Lower leg skin (tissue), 4 donors: ENCODE measurements at regions not wholly inside any gene's neighbourhood (a gene's known extent, or its start where the extent isn't known, plus 50 kb on each side); places are given as distances from the start of the nearest gene placed in this dataset.

ENCODE experiments used
- DNase-seq, 2 donors: peaks; one replicate each; pipeline ENCODE4 v3.0.0-alpha.2; 2019; ENCODE audit warnings: low spot score in 2 of 2
- H3K4me3 ChIP-seq: fragments of 200-600 bp; sonication (generic); 2 replicates; pipeline ENCODE4 v1.5.1; 2017; ENCODE audit warnings: mild to moderate bottlenecking, low read depth; ENCODE audit not compliant: poor library complexity, severe bottlenecking
- POLR2A ChIP-seq, 2 donors: fragments of 450-650 bp; IDR thresholded peaks; one replicate each; pipeline ENCODE4 v1.6.1; 2016 to 2017; ENCODE audit warnings: antibody characterized with exemption in 2 of 2, mild to moderate bottlenecking in 1 of 2, moderate library complexity in 1 of 2
- WGBS, 2 donors: methylation state at CpG; one replicate each; pipeline ENCODE4 v1.1.5; 2018; 5-methylcytosine and 5-hydroxymethylcytosine counted together
- intact Hi-C: fragments of 100-400 bp; cut with DNase I; formaldehyde crosslinking; loops from one replicate; pipeline ENCODE4 v1.15.0; 2023; ENCODE audit warnings: low total_unique reads
- TF ChIP-seq, protein P1 (sequence below), 3 donors: fragments of 450-650 bp; IDR thresholded peaks; one replicate each; pipeline ENCODE4 v1.5.1; 2016; ENCODE audit warnings: antibody characterized with exemption in 3 of 3, mild to moderate bottlenecking in 3 of 3, moderate library complexity in 2 of 3

DNA sequence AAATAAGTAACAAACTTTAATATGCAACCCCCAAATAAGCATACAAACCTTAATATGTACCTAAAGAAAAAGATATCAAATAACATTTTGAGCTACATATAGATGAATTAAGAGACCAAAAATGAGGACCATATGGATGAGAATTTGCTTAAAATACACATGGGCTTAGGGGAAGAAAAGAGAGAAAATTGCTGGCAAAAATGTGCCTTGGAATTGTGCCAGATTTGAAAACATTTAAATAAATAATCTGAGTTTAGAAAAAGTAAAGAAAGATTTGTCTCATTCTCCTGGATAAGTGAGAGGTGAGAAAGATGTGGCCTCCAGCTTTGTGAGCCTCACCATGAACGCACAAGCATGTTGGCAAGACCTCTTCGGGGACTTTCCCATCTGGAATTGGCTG, 372.6 kb downstream of the SOX11 start:
- intact Hi-C loops = no loop called here
- DNase-seq = no peak
- H3K4me3 ChIP-seq = no peak overlapping the region
- TF ChIP-seq, protein P1, sequence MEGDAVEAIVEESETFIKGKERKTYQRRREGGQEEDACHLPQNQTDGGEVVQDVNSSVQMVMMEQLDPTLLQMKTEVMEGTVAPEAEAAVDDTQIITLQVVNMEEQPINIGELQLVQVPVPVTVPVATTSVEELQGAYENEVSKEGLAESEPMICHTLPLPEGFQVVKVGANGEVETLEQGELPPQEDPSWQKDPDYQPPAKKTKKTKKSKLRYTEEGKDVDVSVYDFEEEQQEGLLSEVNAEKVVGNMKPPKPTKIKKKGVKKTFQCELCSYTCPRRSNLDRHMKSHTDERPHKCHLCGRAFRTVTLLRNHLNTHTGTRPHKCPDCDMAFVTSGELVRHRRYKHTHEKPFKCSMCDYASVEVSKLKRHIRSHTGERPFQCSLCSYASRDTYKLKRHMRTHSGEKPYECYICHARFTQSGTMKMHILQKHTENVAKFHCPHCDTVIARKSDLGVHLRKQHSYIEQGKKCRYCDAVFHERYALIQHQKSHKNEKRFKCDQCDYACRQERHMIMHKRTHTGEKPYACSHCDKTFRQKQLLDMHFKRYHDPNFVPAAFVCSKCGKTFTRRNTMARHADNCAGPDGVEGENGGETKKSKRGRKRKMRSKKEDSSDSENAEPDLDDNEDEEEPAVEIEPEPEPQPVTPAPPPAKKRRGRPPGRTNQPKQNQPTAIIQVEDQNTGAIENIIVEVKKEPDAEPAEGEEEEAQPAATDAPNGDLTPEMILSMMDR (IDR thresholded peaks at IDR 0.05) = no peak
- no peak for TF ChIP-seq POLR2A (IDR thresholded peaks at IDR 0.05)
- whole genome bisulfite sequencing, 2 donors = 67 to 74% methylated on average over 2 of the region's 2 CpGs

DNA sequence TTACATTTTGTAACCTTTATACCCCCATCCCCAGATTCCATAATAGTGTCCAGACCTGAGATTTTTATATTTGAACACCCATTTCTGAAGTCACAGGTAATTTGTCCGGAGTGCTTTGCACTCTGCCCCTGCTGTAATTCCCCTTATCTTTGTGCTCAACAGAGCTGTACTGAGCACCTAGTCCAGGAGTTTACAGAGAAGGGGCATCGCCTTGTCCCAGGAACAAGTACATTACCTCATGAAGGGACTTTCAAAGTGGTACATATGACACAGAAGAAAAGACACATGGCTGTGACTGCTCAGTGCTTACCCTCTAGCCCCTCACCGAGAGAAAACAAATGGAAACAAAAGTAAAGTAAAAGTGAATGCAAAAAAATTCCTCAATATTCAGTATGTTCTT, 373.5 kb downstream of the SOX11 start:
- intact Hi-C loops = no loop called here
- no peak for DNase-seq
- 91 to 92% methylated on average over 3 of the region's 3 CpGs for WGBS, 2 donors

DNA sequence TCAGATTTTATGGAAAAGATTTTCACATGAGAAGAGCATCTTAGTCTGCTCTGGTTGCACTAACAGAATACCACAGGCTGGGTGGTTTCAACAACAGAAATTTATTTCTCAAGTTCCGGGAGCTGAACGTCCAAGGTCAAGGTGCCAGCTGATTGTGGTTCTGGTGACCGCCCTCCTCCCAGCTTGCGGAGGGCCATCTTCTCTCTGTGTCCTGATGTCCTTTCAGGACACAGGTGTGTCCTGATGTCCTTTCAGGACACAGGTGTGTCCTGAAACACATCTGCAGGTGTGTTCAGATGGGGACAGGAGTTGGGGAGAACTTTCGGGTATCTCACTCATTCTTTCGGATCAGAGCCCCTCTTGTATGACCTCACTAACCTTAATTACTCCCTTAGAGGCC, 374.9 kb downstream of the SOX11 start:
- no peak overlapping the region for H3K4me3 ChIP-seq
- intact Hi-C loops = no loop called here
- TF ChIP-seq, protein P1 (IDR thresholded peaks at IDR 0.05) = no peak
- no peak for TF ChIP-seq POLR2A (IDR thresholded peaks at IDR 0.05)
- 74 to 77% methylated on average over 6 of the region's 6 CpGs for WGBS, 2 donors
- no peak for DNase-seq

More for the DNA sequence above, 373.5 kb downstream of the SOX11 start:
- H3K4me3 ChIP-seq = no peak overlapping the region
- TF ChIP-seq, protein P1 (IDR thresholded peaks at IDR 0.05) = no peak
- TF ChIP-seq POLR2A (IDR thresholded peaks at IDR 0.05) = no peak

DNA sequence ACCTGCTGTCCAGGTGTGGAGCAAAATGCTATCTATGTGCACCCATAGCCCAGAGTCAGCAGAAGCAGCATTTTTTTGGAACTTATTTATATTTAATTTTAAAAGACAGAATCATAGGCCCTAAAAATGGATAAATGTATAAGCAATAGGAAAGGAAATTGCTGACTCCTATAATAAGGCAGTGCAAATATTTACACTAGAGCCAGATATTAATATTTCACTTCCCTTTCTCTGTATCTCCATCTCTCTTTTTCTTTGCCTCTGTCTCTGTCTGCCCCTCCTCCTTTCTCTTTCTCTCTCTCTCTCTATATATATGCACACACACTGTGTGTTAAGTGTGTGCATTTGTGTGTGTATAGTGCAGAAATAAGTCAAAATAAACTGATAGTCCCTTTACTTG, 375.6 kb downstream of the SOX11 start:
- no peak for DNase-seq
- H3K4me3 ChIP-seq = no peak overlapping the region
- no peak for TF ChIP-seq POLR2A (IDR thresholded peaks at IDR 0.05)
- TF ChIP-seq, protein P1 (IDR thresholded peaks at IDR 0.05) = no peak
- intact Hi-C loops = no loop called here

DNA sequence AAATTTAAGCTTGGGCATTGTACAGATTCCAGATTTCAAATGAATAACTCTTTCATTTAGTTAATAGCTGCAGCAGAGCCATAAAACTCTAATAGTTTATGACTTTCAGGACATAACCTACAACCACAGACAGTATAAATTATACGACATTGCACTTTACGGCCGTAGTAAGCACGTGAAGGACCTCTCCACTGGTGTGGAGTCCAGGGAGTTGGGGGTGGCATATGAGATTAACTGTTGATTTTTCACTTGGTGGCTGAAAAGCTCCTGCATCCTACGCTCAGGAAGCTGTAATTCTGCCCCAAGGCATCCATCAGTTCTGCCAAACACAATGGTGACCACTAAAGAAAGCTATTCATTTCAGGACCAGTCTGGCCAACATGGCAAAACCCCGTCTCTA, 376.2 kb downstream of the SOX11 start:
- no peak for TF ChIP-seq POLR2A (IDR thresholded peaks at IDR 0.05)
- TF ChIP-seq, protein P1 (IDR thresholded peaks at IDR 0.05) = no peak
- no peak for DNase-seq
- intact Hi-C loops = no loop called here
- no peak overlapping the region for H3K4me3 ChIP-seq
- 79 to 82% methylated on average over 6 of the region's 6 CpGs for WGBS, 2 donors

DNA sequence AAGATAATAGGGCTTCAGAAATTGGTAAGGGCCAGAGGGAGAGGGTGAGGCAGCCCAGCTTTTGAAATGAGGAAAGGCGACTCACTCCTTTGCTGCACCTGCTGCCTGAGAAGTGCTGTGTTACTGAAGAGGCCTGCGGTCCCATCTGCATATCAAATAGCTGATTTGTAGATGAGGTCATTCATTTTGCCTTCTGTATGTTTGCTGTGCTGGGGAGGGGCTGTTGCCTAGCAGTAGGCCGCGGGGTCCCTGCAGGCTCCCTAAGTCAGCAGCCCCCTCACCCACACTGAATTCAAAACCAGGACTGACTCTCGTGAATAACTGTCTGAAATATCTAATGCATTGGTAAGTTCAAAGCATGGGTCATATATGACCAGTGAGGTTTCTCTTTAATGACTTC, 377.2 kb downstream of the SOX11 start:
- no peak for DNase-seq
- no peak overlapping the region for H3K4me3 ChIP-seq
- WGBS, 2 donors = 67 to 71% methylated on average over 5 of the region's 5 CpGs
- TF ChIP-seq, protein P1 (IDR thresholded peaks at IDR 0.05) = no peak
- no peak for TF ChIP-seq POLR2A (IDR thresholded peaks at IDR 0.05)
- intact Hi-C loops = no loop called here
